ENCODE measurements at regions not wholly inside any gene's neighbourhood (a gene's known extent, or its start where the extent isn't known, plus 50 kb on each side); places are given as distances from the start of the nearest gene placed in this dataset.
"Not testable (repeated sequence)": the region's sequence is repeated elsewhere in the genome, so short reads cannot be mapped to it uniquely, and the experiment has no call there.

DNA sequence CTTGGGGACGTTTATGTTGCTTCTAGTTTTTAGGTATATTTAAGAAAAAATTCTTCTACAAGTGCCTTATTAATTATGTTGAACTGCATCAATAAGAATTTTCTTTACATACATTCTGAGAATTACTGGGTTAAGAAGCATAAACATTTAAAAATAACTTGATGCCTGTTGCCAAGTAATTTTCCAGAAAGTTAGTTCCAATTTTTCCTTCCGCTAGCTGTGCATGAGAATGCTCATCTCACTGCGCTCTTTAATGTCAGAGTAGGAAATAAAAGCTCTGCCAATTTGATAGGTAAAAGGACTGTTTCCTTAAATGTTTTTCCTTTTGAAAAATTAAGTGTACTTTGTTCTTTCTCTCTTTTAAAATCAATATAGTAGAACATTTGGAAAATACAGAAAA, 113.1 kb upstream of the ZBED5 start:
- Mint-ChIP-seq H3K4me1 (peaks cover 10 to 18% of the 10 kb centered on the region in 2 donors), H3K9me3 (peaks cover 4 to 6% of the 10 kb centered on the region in 2 donors), H3K4me3 (no peak overlapping the region), H3K27ac (no peak overlapping the region), H3K27me3 (no peaks in the 10 kb centered on the region), H3K36me3 (peaks cover 4 to 10% of the 10 kb centered on the region in 2 donors)
- ATAC-seq (replicated peaks) (no peak), DNase-seq (no peak)

- ATAC-seq (replicated peaks) (no peak), DNase-seq (no peak)
- H3K9me3 Mint-ChIP-seq, result peaks cover 9 to 11% of the 10 kb centered on the region in 2 donors
- no peak overlapping the region for H3K4me3 Mint-ChIP-seq
- no peak overlapping the region for H3K27ac Mint-ChIP-seq
- peaks cover 7 to 15% of the 10 kb centered on the region in 2 donors for H3K4me1 Mint-ChIP-seq
- peaks cover 4 to 5% of the 10 kb centered on the region in 2 donors for H3K27me3 Mint-ChIP-seq
- H3K36me3 Mint-ChIP-seq, result peaks cover 8 to 13% of the 10 kb centered on the region in 2 donors
Observed at GRCh38 chr11:10969387-10969786, 111.5 kb upstream of the ZBED5 start.

DNA sequence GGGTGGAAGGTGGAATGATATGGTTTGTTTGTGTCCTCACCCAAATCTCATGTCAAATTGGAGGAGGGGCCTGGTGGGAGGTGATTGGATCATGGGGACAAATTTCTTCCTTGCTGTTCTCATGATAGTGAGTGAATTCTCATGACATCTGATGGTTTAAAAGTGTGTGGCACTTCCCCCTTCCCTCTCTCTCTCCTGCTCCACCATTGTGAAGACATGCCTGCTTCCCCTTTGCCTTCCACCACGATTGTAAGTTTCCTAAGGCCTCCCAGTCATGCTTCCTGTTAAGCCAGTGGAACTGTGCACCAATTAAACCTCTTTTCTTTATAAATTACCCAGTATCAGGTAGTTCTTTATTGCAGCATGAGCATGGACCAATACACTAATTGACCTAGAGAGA, 99.0 kb upstream of the ZBED5 start:
- ATAC-seq (replicated peaks); H3K27ac Mint-ChIP-seq; H3K4me3 Mint-ChIP-seq; DNase-seq; H3K4me1 Mint-ChIP-seq: not testable (repeated sequence)
- peaks cover 8 to 12% of the 10 kb centered on the region in 2 donors for H3K27me3 Mint-ChIP-seq
- peaks cover 10 to 14% of the 10 kb centered on the region in 2 donors for H3K36me3 Mint-ChIP-seq
- peaks cover 6 to 14% of the 10 kb centered on the region in 2 donors for H3K9me3 Mint-ChIP-seq

DNA sequence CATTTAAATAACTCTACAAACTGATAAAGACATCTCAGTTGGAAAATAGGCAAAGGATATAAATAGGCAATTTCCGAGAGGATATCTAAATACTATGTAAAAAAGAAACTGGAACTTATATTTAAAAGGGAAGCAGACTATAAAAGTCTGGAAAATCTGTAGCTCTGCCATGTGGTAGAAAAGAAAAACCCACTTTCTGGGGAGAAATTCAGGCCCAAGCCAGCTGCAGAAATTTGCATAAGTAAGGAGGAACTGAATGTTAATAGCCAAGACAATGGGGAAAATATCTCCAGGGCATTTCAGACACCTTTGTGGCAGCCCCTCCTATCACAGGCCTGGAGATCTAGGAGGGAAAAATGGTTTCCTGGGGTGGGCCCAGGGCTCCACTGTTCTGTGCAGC, 97.8 kb upstream of the ZBED5 start:
- Mint-ChIP-seq H3K4me3 (no peak overlapping the region), H3K27ac (no peak overlapping the region)
- no peak for ATAC-seq (replicated peaks)

DNA sequence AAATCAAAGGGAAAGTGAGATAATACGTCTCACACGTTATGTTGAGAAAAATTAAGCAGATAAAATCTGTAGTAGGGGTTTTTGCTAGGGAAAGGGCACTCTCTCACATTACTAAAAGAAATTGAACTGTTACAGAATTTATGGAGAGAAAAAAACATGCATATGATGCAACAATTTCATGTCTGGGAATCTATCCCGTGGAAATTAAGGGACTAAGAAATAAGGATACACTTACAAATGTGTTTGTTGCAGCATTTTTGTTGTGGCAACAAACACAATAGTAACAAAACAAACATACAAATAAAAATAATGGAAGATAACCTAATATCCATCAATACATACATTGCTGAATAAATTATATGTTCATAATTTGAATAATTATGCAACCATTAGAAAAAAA, 96.3 kb upstream of the ZBED5 start:
- DNase-seq (no peak), ATAC-seq (replicated peaks) (no peak)
- Mint-ChIP-seq H3K27me3 (peaks cover 20 to 36% of the 10 kb centered on the region in 2 donors), H3K36me3 (peaks cover 10 to 14% of the 10 kb centered on the region in 2 donors), H3K4me1 (peaks cover 0 to 3% of the 10 kb centered on the region in 2 donors), H3K9me3 (peaks cover 8 to 14% of the 10 kb centered on the region in 2 donors), H3K27ac (no peak overlapping the region), H3K4me3 (no peak overlapping the region)

More for the DNA sequence above, 97.8 kb upstream of the ZBED5 start:
- H3K27me3 Mint-ChIP-seq, result peaks cover 13 to 22% of the 10 kb centered on the region in 2 donors
- peaks cover 6 to 14% of the 10 kb centered on the region in 2 donors for H3K9me3 Mint-ChIP-seq
- DNase-seq, result no peak
- H3K4me1 Mint-ChIP-seq, result peaks cover 0 to 3% of the 10 kb centered on the region in 2 donors
- peaks cover 10 to 14% of the 10 kb centered on the region in 2 donors for H3K36me3 Mint-ChIP-seq

DNA sequence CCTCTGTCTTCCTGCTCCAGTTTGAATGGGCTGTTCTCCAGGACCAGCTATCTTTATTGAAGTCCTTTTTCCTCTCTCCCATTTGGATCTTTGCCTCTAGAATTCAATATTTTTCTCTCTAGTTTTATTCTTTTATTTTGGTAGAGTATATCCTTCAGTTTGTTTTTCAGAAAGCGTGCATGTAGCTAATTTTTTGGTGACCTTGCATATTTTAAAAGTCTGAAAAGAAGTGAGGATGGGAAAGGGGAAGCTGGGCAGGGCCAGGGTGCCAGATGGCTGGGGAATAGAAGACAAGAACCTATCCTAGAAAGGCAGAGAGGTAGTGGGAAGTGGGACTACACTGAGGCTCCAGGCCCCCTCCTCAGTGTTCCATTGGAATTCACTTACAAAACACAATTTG, 95.0 kb upstream of the ZBED5 start:
- no peak for DNase-seq
- Mint-ChIP-seq H3K27ac (no peak overlapping the region), H3K4me3 (no peak overlapping the region), H3K36me3 (peaks cover 7 to 10% of the 10 kb centered on the region in 2 donors), H3K27me3 (peaks cover 33 to 48% of the 10 kb centered on the region in 2 donors), H3K4me1 (peaks cover 0 to 3% of the 10 kb centered on the region in 2 donors), H3K9me3 (peaks cover 9 to 14% of the 10 kb centered on the region in 2 donors)
- ATAC-seq (replicated peaks), result no peak

DNA sequence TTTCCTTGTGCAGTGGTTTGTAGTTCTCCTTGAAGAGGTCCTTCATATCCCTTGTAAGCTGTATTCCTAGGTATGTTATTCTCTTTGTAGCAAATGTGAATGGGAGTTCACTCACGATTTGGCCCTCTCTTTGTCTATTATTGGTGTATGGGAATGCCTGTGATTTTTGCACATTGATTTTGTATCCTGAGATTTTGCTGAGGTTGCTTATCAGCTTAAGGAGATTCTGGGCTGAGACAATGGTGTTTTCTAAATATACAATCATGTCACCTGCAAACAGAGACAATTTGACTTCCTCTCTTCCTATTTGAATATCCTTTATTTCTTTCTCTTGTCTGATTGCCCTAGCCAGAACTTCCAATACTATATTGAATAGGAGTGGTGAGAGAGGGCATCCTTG, 90.1 kb upstream of the ZBED5 start:
- not testable (repeated sequence) for H3K27ac Mint-ChIP-seq; DNase-seq; ATAC-seq (replicated peaks); H3K36me3 Mint-ChIP-seq; H3K4me3 Mint-ChIP-seq; H3K9me3 Mint-ChIP-seq; H3K4me1 Mint-ChIP-seq
- H3K27me3 Mint-ChIP-seq, result peaks cover 44% of the 10 kb centered on the region in 2 donors

GRCh38 chr11:10946072-10946471, 88.2 kb upstream of the ZBED5 start:
- DNase-seq (no peak), ATAC-seq (replicated peaks) (no peak)
- H3K36me3 Mint-ChIP-seq, result peaks cover 0 to 2% of the 10 kb centered on the region in 2 donors
- H3K4me1 Mint-ChIP-seq, result no peaks in the 10 kb centered on the region
- no peak overlapping the region for H3K4me3 Mint-ChIP-seq
- H3K9me3 Mint-ChIP-seq, result peaks cover 0 to 8% of the 10 kb centered on the region in 2 donors
- H3K27ac Mint-ChIP-seq, result no peak overlapping the region
- H3K27me3 Mint-ChIP-seq, result peaks cover 34 to 43% of the 10 kb centered on the region in 2 donors

DNA sequence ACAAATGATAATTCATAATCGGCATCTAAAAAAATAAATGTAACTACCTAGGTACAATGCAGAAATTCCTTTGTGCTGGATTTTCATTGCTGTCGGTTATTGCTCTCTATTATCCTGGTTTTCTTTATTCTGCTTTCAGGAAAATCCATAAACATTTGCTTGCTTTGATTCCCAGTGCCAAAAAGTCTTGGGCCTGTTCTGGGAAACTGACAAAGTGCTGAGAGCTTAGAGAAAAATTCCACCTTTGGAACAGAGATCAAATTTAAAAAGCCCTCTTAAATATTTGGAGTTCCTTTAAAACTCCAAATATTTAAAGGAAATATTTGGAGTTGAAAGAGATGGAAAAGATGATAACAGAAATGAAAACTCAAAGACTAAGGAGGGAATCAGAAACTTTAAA, 87.3 kb upstream of the ZBED5 start:
- DNase-seq (no peak), ATAC-seq (replicated peaks) (no peak)
- H3K4me3 Mint-ChIP-seq, result no peak overlapping the region
- no peaks in the 10 kb centered on the region for H3K4me1 Mint-ChIP-seq
- H3K27ac Mint-ChIP-seq, result no peak overlapping the region
- peaks cover 0 to 2% of the 10 kb centered on the region in 2 donors for H3K36me3 Mint-ChIP-seq
- peaks cover 25 to 34% of the 10 kb centered on the region in 2 donors for H3K27me3 Mint-ChIP-seq
- H3K9me3 Mint-ChIP-seq, result peaks cover 0 to 8% of the 10 kb centered on the region in 2 donors

DNA sequence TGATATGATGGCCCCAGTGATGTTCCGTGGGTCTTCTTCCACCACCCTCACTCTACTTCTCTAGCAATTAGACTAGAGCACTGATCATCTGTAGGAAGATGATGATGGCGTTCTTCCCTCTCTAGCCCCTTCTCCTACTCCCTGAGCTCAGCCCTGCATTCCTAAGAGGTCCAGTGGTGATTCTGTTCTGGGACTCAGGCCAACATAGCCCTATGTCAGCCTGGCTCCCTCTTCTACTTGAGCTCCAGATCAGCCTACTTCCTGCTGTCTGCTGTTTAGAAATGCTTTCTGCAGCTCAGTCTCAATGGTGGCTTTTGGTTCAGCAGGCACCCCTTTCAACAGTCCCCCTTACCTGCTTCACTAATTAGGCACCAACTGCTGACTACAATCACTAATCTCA, 86.1 kb upstream of the ZBED5 start:
- Mint-ChIP-seq H3K4me3 (no peak overlapping the region), H3K27me3 (peaks cover 13 to 22% of the 10 kb centered on the region in 2 donors), H3K9me3 (peaks cover 0 to 2% of the 10 kb centered on the region in 2 donors), H3K27ac (no peak overlapping the region), H3K36me3 (no peaks in the 10 kb centered on the region), H3K4me1 (no peaks in the 10 kb centered on the region)
- ATAC-seq (replicated peaks), result no peak
- no peak for DNase-seq

DNA sequence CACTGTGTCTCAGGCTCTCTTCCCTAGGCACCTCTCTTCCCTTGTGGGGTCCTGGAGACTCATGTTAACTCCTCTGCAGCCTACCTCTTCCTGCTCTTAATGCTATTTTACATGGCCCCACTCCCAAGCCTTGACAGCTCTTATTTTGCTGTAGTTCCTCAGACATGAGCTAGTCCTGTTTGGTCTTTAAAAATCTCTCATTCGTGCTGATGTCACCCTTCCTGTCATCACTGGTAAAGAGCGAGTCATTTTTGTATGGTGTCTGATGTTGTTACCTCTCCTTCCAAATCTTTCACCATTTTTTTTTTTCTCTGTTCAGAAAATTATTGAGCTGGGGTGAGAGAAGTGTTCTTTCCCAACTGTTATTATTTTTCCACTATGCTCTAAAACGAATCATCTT, 84.8 kb upstream of the ZBED5 start:
- no peaks in the 10 kb centered on the region for H3K9me3 Mint-ChIP-seq
- H3K27me3 Mint-ChIP-seq, result peaks cover under 1 to 8% of the 10 kb centered on the region in 2 donors
- no peak for ATAC-seq (replicated peaks)
- H3K27ac Mint-ChIP-seq, result no peak overlapping the region
- H3K36me3 Mint-ChIP-seq, result no peaks in the 10 kb centered on the region
- DNase-seq, result no peak
- peaks cover 0 to under 1% of the 10 kb centered on the region in 2 donors for H3K4me1 Mint-ChIP-seq
- no peak overlapping the region for H3K4me3 Mint-ChIP-seq

DNA sequence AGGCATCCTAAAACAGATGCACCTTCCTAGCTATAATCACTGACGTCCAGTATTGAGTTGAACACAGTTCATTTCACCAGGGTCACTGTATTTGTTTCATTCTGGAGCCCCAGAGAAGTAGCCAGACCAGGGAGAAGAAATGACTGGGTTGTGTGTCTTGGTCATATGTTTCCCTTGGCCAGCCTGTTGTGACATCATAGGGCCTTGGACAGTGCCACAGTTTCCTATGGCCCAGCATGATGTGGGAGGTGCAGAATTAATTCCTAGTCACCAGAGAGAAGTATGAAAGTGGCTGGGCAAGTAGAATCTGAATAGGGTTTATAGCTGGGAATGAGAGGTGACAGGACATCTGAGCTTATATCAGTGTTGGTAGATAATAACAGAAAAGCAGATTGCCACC, 84.0 kb upstream of the ZBED5 start:
- no peak for DNase-seq
- Mint-ChIP-seq H3K9me3 (no peaks in the 10 kb centered on the region), H3K4me3 (no peak overlapping the region), H3K36me3 (no peaks in the 10 kb centered on the region), H3K4me1 (peaks cover 0 to 4% of the 10 kb centered on the region in 2 donors), H3K27me3 (peaks cover 0 to under 1% of the 10 kb centered on the region in 2 donors), H3K27ac (no peak overlapping the region)
- ATAC-seq (replicated peaks), result no peak

DNA sequence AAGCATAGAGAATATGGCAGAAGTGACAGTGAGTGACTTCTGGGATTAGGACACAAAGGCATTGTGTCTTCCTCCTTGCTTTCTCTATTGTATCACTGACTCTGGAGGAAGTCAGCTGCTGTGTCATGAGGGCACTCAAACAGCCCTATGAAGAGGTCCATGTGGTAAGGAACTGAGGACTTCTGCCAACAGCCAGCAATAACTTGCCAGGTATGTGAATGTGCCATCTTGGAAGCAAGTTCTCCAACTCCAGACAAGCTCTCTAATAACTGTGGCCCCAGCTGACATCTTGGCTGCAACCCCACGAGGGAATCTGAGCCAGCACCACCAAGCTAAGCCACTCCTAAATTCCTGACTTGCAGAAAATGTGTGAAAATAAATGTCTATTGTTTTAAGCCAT, 83.6 kb upstream of the ZBED5 start:
- Mint-ChIP-seq H3K4me1 (peaks cover 0 to 4% of the 10 kb centered on the region in 2 donors), H3K4me3 (no peak overlapping the region), H3K9me3 (no peaks in the 10 kb centered on the region), H3K27me3 (no peaks in the 10 kb centered on the region), H3K36me3 (no peaks in the 10 kb centered on the region), H3K27ac (no peak overlapping the region)
- ATAC-seq (replicated peaks), result no peak
- DNase-seq, result no peak

GRCh38 chr11:10938650-10939387, 81.0 kb upstream of the ZBED5 start:
- H3K4me1 Mint-ChIP-seq, result peaks cover 5 to 17% of the 10 kb centered on the region in 2 donors
- H3K36me3 Mint-ChIP-seq, result no peaks in the 10 kb centered on the region
- ATAC-seq (replicated peaks) (no peak), DNase-seq (no peak)
- no peaks in the 10 kb centered on the region for H3K9me3 Mint-ChIP-seq
- no peak overlapping the region for H3K27ac Mint-ChIP-seq
- H3K4me3 Mint-ChIP-seq, result no peak overlapping the region
- peaks cover 3 to 9% of the 10 kb centered on the region in 2 donors for H3K27me3 Mint-ChIP-seq

GRCh38 chr11:10938231-10938630, 80.4 kb upstream of the ZBED5 start:
- H3K27ac Mint-ChIP-seq, result no peak overlapping the region
- no peak overlapping the region for H3K4me3 Mint-ChIP-seq
- H3K4me1 Mint-ChIP-seq, result peaks cover 8 to 23% of the 10 kb centered on the region in 2 donors
- DNase-seq, result no peak
- peaks cover 9 to 15% of the 10 kb centered on the region in 2 donors for H3K27me3 Mint-ChIP-seq
- no peaks in the 10 kb centered on the region for H3K9me3 Mint-ChIP-seq
- no peak for ATAC-seq (replicated peaks)
- peaks cover 0 to 1% of the 10 kb centered on the region in 2 donors for H3K36me3 Mint-ChIP-seq

Data from stimulated activated naive B cell treated with anti-CD40 and anti-IgM and Interleukin-4, amounts not matched to agents 10 μg/mL and 1 μg/mL and 100 μg/mL, for 72 hours (primary cell).